Daoy (cell line): ENCODE measurements at regions not wholly inside any gene's neighbourhood (a gene's known extent, or its start where the extent isn't known, plus 50 kb on each side); places are given as distances from the start of the nearest gene placed in this dataset.
"Not testable (repeated sequence)": the region's sequence is repeated elsewhere in the genome, so short reads cannot be mapped to it uniquely, and the experiment has no call there.

Experiments
- DNase-seq: peaks from one replicate; pipeline ENCODE4 v3.0.0-alpha.2; 2015; ENCODE audit warnings: low read depth

DNA sequence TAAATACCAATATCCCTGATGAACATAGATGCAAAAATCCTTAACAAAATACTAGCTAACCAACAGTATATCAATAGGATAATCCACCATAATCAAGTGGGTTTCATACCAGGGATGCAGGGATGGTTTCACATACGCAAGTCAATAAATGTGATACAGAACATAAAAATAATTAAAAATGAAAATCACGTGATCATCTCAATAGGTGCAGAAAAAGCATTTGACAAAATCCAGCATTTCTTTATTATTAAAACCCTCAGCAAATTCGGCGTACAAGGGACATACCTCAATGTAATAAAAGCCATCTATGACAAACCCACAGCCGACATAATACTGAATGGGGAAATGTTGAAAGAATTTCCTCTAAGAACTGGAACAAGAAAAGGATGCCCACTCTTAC is 793.5 kb downstream of the NR4A2 start:
- not testable (repeated sequence) for DNase-seq

DNA sequence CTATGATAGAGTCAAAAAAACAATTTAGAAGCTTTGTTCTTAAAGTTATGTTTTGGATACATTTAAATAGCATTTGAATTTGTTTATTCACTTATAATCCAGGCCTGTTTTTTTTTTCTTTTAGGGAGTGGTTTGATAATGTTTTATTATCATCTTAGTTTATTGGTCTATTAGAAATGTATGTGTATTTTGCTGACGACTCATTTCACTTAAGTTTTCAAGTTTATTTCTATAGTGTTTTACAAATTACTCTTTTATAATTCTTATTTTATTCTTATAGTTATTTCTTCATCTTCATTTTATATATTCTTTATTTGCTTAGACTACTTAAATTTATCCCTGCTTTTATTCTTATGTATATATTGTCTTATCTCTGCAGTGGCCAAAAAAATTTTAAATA is 804.5 kb downstream of the NR4A2 start:
- DNase-seq = no peak

DNA sequence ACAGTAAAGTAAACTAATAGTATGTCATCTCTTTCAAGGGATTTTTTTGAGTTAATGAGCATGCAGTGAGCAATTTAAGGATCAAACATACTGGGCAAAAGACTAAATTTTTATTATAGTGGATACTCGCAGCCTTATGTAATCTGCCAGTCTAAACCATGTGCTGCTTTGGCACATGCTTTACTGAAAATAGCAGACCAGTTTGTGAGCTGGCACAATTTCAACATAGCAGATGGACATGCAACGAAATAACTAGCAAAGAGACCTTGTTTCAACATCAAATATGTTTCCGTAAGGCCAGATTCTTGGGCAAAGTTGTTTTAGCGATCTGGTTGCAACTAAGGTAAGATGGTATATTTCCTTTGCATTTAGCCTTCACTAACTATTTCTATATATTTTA is 807.3 kb downstream of the NR4A2 start:
- no peak for DNase-seq

DNA sequence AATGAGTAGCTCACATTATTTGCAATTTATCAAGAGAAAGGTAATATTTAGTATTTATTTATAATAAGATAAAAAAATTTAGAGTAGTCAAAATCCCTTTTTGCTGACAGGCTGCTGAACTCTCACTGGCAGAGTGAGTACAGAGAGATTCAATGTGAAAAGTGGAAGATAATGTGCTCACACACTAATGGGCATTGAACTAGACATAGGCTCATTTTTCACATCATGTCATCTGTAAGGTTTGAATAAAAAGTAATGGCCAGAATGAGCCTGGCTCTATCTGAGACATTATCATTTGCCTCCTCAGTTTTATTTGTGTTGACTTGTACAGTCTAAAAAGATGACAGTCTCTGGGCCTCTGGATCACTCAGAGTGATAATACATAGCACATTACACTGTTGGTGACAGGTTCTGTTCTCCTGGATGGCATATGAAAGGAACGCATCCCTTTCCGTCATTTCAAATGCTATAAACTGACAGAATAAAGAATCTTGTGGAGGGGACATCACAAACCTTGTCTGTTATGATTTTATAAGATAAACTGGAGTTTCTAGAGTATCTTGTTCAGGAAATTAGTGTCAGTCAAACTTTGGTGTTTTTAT is 812.9 kb downstream of the NR4A2 start:
- DNase-seq = no peak

DNA sequence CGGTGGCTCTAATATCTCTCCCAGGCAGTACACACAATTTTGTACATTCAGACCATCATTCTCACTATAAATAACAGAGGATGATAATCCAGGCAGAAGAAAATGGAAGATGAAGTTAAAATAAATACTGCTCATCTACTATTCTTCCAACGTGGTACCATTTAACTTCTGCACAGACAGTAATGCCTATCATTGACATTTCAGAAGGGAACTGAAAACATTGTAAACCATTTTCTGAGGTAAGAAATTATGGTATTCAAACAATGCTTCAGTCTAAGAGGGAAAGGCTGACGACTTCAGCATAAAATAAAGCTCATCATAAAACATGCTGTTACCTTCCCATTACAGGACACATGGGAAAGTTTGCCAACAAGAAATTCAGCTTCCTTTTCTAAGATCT is 814.4 kb downstream of the NR4A2 start:
- DNase-seq = no peak

DNA sequence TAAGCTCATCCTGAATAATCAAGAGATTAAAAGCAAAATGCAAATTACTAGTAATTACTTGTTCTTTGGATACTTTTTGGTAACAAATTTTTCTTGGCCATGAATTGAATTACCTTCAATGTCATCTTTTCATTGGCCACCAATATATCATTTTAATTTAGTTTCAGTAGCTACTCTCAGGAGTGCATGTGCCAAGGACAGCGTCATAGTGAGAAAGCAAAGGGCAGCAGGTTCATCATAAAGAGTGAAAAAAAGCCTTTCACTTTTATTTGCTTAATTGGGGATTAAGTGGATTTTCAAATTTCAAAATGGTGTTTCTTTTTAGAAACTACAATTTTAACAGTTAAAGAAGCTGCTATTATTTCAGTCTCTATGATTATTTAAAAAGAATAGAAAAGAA is 815.2 kb downstream of the NR4A2 start:
- no peak for DNase-seq

DNA sequence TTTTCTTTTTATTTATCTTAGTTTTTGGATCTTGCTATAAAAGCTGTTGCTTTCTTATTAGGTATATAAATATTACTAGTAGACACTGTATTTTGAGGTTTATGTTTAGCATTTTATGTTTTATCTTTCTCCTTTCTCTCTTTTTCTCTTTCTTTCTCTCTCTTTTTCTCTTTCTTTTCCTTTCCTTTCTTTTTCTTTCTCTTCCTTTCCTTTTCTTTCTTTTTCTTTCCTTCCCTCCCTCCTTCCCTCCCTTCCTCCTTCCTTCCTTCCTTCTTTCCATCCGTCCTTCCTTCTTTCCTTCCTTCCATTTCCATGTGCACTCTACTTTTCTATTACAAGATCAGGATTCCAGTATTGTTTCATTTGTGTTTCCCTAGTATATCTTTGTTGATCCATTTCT is 814.8 kb downstream of the KCNJ3 start:
- no peak for DNase-seq

DNA sequence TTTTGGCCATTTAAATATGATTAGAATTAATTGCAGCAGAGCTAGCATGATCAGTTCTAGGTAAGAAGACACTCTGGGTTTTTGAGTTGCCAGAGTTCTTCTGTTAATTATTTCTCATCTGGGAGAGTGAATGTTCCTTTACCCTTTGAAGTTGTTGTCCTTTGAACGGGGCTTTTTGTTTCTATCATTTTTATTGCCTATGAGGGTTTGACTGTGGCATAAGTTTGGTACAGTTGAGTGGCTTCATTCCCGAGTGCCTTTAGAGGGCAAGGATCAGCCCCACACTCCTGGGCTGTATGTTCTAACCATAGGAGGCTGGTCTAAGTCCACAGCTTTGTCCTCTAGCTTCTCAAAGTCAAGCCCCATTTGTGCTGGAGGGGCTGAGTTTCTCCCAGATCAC is 804.3 kb downstream of the KCNJ3 start:
- no peak for DNase-seq

DNA sequence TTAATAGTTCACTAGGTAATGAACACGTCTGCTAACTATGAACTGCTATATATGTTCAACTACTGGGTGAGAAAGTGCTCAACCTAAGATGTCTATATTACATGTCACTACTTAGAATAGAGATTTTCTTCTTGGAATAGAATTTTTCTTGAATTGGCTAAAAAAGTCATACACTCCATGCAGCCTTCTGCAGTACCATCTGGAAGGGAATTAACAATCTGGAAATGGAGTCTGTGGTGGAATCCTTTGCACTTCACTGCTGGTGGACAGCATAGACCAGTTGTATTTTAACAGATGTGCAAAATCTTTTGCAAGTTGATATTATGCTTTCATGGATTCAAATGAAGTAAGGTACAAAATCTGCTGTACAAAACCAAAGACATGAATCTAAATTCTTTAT is 799.6 kb downstream of the KCNJ3 start:
- no peak for DNase-seq

DNA sequence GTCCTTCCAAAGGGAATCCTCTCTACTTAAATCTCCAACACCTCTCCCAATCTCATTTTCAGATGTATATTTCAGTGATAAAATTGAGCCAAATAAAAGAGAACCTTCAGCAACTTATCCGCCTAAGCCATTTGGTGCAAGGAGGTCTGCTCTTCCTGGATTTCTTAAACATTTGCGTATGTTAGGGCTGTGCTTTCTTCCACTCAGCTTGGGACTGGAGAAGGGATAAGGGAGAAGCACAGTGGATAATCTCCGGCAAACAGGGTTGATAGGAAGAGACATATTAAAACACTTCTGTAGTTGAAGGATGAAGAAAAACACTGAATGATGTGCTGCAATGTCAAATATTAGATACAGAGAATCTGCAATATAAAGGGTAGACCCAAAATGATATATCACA is 796.2 kb downstream of the KCNJ3 start:
- DNase-seq = no peak

DNA sequence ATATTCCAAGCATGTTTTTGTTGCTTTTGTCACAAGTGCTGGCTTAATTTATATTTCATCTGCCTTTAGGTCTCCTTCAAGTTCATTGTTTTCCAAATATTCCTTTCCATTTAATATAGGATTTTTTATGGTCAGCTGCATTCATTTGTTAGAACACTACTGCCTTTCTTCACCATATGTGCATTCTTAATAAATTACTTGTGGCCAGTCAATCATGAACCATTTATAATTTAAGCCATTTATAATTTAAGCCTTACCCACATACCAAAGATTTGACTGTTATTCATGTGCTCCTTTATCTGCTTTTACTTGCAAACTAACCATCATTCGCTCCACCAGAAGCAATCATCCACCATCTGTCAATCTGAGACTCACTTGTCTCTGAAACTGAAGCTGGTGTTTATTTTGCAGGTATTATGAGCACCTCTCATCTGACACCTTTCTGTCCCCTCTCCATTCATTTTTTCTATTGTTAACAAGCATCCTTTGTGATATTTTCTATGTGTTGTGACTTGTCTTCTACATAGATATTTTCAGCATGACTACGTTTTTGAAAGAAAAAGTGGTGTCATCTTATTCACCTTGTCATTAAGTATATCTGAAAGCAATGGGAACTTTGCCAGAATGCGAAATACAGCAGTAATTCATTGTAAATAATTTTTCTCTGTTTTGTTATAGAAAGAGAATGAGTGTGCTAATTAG is 786.8 kb downstream of the KCNJ3 start:
- DNase-seq = no peak

DNA sequence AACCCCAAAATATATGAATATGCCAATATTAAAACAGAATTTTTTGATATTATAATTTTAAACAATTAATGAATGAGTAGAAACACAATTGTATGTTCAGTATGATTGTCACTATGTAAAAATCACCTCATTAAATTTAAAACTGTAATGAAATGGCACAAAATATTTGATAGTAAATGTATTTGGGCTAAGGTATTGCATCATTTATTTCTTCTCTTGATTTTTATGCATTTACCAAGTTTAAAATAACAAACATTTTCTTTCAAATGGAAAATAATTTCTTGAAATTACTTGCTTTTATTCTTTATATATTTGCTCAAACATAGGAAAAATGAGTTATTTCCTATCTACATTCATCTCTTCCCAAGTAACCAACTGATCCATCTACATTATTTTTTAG is 782.6 kb downstream of the KCNJ3 start:
- DNase-seq = no peak

DNA sequence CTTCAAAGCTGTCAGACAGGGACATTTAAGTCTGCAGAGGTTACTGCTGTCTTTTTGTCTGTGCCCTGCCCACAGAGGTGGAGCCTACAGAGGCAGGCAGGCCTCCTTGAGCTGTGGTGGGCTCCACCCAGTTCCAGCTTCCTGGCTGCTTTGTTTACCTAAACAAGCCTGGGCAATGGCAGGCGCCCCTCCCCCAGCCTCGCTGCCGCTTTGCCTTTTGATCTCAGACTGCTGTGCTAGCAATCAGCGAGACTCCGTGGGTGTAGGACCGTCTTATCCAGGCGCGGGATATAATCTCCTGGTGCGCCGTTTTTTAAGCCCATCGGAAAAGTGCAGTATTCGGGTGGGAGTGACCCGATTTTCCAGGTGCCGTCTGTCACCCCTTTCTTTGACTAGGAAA is 773.5 kb downstream of the KCNJ3 start:
- DNase-seq = not testable (repeated sequence)

DNA sequence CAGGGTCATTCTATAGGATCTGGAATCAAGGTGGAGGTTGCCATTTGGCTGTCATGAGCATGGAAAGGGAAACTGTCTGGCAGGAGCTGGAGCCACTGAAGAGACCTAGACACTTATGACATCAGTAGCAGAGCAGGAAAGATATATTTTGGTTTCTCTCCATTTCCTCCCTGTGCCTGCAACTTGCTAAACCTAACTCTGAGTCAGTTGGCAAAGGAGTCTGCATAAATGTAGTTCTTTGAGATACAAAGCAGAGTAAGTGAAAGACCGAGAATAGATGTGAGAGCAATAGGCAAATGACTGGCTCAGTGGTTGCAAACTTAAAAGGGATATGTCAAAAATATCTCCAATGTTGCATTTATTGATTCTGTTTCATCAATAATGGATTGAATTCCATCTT is 757.7 kb downstream of the KCNJ3 start:
- DNase-seq = no peak

DNA sequence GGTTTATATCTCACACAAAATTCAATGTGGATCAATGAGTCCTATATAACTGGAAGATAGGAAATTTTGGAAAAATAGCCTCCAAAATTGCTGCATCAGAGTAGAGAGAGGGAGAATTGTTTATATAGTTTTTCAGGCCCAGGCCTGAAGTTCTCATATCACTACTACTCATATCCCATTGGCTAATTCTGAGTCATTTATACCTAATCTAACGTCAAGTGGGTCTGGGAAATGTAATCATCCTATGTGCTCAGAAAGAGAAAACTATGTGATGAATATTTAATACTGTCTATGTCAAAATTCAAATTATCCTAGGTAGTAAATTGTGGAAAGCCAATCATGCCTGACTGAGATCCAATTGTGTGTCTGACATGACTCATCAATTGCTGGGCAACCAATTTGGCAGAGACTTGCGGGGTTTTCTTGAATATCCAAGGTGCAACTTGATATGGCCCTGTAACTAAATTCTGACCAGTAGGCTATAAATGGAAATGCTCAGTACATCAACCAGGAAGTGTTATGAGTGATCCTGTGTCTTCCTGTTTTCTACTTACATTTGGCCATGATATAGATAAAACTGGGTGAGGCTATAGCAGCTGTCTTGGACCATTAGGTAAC is 744.4 kb downstream of the KCNJ3 start:
- DNase-seq = no peak

DNA sequence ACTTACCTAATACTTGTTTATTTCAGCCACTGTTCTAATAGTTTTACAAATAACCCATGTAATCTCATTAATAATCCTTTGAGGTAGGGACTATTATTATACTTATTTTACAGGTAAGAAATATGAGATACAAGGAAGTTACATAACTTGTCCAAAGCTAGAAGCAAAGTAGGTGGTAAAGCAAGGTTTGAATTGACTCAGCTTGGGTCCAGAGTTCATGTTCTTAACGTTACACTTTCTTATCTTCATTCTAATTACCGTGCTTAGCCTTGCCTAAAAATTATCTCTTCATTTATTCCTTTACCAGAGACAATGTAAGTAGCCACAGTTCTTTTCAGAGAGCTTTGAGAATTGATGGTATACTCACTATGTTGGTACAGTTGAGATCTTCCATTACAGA is 743.6 kb downstream of the KCNJ3 start:
- DNase-seq = no peak

DNA sequence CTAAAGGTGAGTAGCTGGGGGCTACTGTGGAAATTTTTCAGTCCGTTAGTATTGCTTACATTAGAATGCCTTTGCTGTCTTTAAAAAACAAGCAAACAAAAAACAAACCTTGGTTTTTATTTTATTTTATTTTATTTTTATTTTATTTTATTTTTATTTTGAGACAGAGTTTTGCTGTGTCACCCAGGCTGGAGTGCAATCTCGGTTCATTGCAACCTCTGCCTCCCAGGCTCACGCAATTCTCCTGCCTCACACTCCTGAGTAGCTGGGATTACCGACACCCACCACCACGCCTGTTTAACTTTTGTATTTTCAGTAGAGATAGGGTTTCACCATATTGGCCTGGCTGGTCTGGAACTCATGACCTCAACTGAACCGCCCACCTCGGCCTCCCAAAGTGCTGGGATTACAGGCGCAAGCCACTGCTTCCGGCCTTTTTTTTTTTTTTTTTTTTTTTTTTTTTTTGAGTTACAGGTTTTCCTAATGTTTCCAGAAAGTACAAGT is 732.6 kb downstream of the KCNJ3 start:
- no peak for DNase-seq

DNA sequence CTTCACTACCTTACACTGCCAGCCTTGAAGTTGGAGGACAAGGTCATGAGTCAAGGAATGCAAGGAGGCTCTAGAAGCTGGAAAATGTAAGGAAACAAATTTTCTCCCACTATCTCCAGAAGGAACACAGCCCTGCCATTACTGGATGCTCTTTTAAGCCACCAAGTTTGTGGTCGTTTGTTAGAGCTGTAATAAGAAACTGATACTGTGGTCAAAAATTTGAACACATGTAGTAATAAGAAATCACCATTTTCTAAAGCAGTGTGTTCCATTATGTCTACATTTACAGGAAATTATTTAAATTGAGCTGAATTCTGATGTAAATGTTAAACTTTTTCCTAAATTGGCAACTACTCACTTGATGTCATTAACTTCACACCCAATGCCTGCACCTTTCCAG is 729.0 kb downstream of the KCNJ3 start:
- no peak for DNase-seq

DNA sequence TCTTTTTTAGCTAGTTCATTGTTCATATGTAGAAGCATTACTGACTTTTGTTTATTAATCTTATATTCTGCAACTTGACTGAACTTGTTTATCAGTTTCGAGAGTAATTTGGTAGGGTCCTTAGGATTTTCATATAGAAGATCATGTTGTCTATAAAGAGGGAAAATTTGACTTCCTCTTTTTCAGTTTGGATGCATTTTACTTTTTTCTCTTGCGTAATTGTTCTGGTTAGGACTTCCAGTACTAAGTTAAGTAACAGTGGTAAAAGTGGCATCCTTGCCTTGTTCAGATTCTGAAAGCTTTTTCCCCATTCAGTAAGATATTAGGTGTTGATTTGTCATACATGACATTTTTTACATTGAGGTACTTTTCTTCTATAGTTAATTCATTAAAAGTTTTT is 726.0 kb downstream of the KCNJ3 start:
- no peak for DNase-seq

DNA sequence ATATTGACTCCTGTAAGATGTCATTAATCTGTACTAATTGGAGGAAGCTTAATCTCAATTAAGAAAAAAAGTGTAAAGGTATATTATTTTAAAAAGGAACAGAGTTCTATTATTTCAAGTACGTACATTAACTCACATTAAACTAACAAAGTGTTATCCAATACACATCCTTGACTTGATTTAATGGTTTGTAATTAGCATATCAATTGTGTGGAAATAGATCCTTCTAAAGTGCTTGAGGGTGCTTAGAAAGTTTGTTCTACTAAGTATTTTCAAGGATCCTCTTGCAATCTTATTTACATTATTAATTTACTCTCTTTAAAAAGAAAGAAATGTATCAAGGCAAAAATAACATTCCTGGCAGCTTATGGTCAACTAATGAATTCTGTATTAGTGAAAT is 720.3 kb downstream of the KCNJ3 start:
- DNase-seq = no peak

DNA sequence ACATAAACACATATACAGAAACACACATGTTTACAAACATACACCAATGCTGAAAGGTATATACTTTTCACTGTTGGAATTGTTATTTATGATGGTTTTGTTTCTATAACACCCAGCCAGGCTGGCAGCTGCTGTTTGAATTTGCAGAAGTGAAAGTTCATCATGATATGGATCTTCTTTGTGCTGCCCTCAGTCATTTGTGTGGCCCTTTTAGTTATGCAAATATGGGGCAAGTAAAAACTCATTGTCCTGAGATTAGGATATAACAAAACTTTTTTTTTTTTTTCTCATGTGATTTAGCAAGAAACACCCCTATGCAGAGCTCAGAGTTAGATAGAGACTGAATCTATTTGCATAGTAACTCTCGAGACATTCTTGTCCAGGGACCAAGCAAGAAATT is 714.1 kb downstream of the KCNJ3 start:
- no peak for DNase-seq

DNA sequence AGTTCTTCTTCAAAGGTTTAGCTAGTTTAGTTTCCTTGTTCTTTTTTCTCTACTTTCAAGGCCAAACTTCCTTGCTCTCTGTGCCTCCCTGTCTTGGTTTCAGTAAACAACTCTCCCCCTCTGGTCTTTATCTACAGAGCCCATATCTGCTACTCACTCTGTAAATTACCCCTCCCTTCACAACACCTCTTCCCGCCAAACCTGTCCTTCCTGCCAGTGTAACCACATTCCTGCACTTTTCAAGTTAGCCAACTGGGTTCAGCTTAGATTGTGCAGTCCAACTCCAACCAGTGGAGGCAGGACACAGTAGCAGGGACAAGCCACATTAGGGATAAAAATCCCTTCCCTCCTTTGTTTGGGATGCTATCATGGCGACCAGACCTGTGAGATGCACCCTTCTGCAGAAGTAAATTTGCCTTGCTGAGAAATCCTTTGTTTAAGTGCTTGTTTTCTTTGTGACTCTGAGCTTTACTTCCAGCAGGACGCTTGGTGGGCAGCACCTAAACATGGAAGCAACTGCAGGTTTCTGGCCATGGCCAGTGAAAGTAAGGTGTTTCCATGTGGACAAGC is 706.0 kb downstream of the KCNJ3 start:
- DNase-seq = no peak

DNA sequence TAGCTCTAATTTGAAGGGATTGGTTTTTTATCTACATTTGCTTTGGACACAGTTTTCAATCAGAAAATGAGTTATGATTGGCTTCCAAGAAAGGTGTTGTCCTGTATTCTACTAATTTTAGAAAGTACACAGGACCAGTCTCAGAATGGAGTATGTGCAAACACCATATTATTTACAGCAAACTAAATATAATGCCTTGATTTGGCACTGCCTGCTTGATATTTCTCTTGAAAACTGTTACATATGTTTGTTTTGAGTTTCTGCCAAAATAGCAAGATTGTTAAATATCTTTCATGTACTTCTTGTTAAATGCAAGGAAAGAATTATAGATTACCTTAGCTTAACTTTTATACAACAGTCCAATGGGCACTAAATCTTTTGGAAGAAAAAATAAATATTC is 694.9 kb downstream of the KCNJ3 start:
- no peak for DNase-seq
